Osteoblast (primary cell): ENCODE measurements at regions not wholly inside any gene's neighbourhood (a gene's known extent, or its start where the extent isn't known, plus 50 kb on each side); places are given as distances from the start of the nearest gene placed in this dataset.

Experiments used
- DNase-seq: peaks from one replicate; pipeline ENCODE4 v3.0.0; 2011; ENCODE audit warnings: low spot score, mixed read lengths; ENCODE audit not compliant: insufficient read length; ENCODE audit errors: missing footprints
- H2AFZ ChIP-seq: 2 replicates; pipeline ENCODE4 v1.6.0; 2011; ENCODE audit warnings: mild to moderate bottlenecking, low read length
- H3K27ac ChIP-seq: 2 replicates; pipeline ENCODE4 v1.5.1; 2011; ENCODE audit warnings: mild to moderate bottlenecking, low read depth, low read length, moderate library complexity
- H3K27me3 ChIP-seq: 2 replicates; pipeline ENCODE4 v1.6.0; 2012; ENCODE audit warnings: mild to moderate bottlenecking, control low read depth, inconsistent platforms, low read length, moderate library complexity; ENCODE audit not compliant: insufficient read depth
- H3K36me3 ChIP-seq: 2 replicates; pipeline ENCODE4 v1.5.1; 2011; ENCODE audit warnings: mild to moderate bottlenecking, low read length, control low read depth, moderate library complexity; ENCODE audit not compliant: insufficient read depth
- H3K4me1 ChIP-seq: 2 replicates; pipeline ENCODE4 v1.5.1; 2011; ENCODE audit warnings: mild to moderate bottlenecking, low read length, control low read depth, moderate library complexity; ENCODE audit not compliant: insufficient read depth
- H3K4me2 ChIP-seq: 2 replicates; pipeline ENCODE4 v1.6.0; 2011; ENCODE audit warnings: mild to moderate bottlenecking, low read length; ENCODE audit not compliant: insufficient read depth
- H3K4me3 ChIP-seq: fragments of 200-600 bp; sonication (generic); 3 replicates; pipeline ENCODE4 v1.5.1; 2012; ENCODE audit warnings: mild to moderate bottlenecking, low read length, inconsistent platforms; ENCODE audit not compliant: insufficient read depth
- H3K79me2 ChIP-seq: 2 replicates; pipeline ENCODE4 v1.6.0; 2012; ENCODE audit warnings: mild to moderate bottlenecking, low read length, control low read depth, inconsistent platforms; ENCODE audit not compliant: insufficient read depth
- H3K9me3 ChIP-seq: 2 replicates; pipeline ENCODE4 v1.5.1; 2011; ENCODE audit warnings: low read depth, low read length, control low read depth
- H4K20me1 ChIP-seq: 2 replicates; pipeline ENCODE4 v1.6.0; 2012; ENCODE audit warnings: mild to moderate bottlenecking, low read length, control low read depth; ENCODE audit not compliant: insufficient read depth
- CTCF ChIP-seq: IDR thresholded peaks from 2 replicates; pipeline ENCODE4 v1.5.1; 2011; ENCODE audit warnings: mild to moderate bottlenecking, low read depth, low read length, moderate library complexity; ENCODE audit errors: extremely low read depth

- H3K9me3 ChIP-seq: no peaks in the 10 kb centered on the region
- H2AFZ ChIP-seq: no peak overlapping the region
- H3K27ac ChIP-seq: no peak overlapping the region
- H3K4me1 ChIP-seq: no peaks in the 10 kb centered on the region
- no peaks in the 10 kb centered on the region for H3K79me2 ChIP-seq
- no peak for TF ChIP-seq CTCF
- no peak overlapping the region for H3K4me2 ChIP-seq
- no peak overlapping the region for H3K4me3 ChIP-seq
- DNase-seq: no peak
- H4K20me1 ChIP-seq: no peaks in the 10 kb centered on the region
- no peaks in the 10 kb centered on the region for H3K36me3 ChIP-seq
- no peaks in the 10 kb centered on the region for H3K27me3 ChIP-seq
Measured at GRCh38 chr3:3392946-3393345, 213.5 kb upstream of the CRBN start.

GRCh38 chr3:3383461-3383860, 204.0 kb upstream of the CRBN start:
- H3K4me3 ChIP-seq: no peak overlapping the region
- no peaks in the 10 kb centered on the region for H3K36me3 ChIP-seq
- no peaks in the 10 kb centered on the region for H4K20me1 ChIP-seq
- H3K79me2 ChIP-seq: no peaks in the 10 kb centered on the region
- H3K9me3 ChIP-seq: no peaks in the 10 kb centered on the region
- no peaks in the 10 kb centered on the region for H3K4me1 ChIP-seq
- no peak for DNase-seq
- H2AFZ ChIP-seq: no peak overlapping the region
- H3K4me2 ChIP-seq: no peak overlapping the region
- H3K27ac ChIP-seq: no peak overlapping the region
- TF ChIP-seq CTCF: no peak
- H3K27me3 ChIP-seq: no peaks in the 10 kb centered on the region

- Histone ChIP-seq H2AFZ (no peak overlapping the region), H3K27ac (no peak overlapping the region), H3K4me1 (no peaks in the 10 kb centered on the region), H3K4me2 (no peak overlapping the region), H3K36me3 (no peaks in the 10 kb centered on the region), H3K79me2 (no peaks in the 10 kb centered on the region), H3K4me3 (no peak overlapping the region), H3K9me3 (no peaks in the 10 kb centered on the region), H3K27me3 (no peaks in the 10 kb centered on the region), H4K20me1 (no peaks in the 10 kb centered on the region)
- no peak for TF ChIP-seq CTCF
- DNase-seq: no peak
Measured at GRCh38 chr3:3372210-3372777, 192.8 kb upstream of the CRBN start.

- DNase-seq: no peak
- no peaks in the 10 kb centered on the region for H3K27me3 ChIP-seq
Measured at GRCh38 chr3:3368306-3368705, 188.8 kb upstream of the CRBN start.

More at GRCh38 chr3:3368306-3368705, 188.8 kb upstream of the CRBN start:
- no peaks in the 10 kb centered on the region for H3K4me1 ChIP-seq
- H3K36me3 ChIP-seq: no peaks in the 10 kb centered on the region
- no peaks in the 10 kb centered on the region for H4K20me1 ChIP-seq
- no peak overlapping the region for H3K4me3 ChIP-seq
- no peaks in the 10 kb centered on the region for H3K79me2 ChIP-seq
- H3K9me3 ChIP-seq: no peaks in the 10 kb centered on the region
- H3K27ac ChIP-seq: no peak overlapping the region
- H2AFZ ChIP-seq: no peak overlapping the region
- no peak overlapping the region for H3K4me2 ChIP-seq
- no peak for TF ChIP-seq CTCF
